22Rv1 (cell line): ENCODE measurements at regions not wholly inside any gene's neighbourhood (a gene's known extent, or its start where the extent isn't known, plus 50 kb on each side); places are given as distances from the start of the nearest gene placed in this dataset.

ENCODE experiments used
- H3K27ac ChIP-seq: fragments of 450-650 bp; 2 replicates; pipeline ENCODE4 v1.5.1; 2017
- ZFX ChIP-seq: fragments of 450-650 bp; IDR thresholded peaks from 2 replicates; pipeline ENCODE4 v1.6.1; 2017; ENCODE audit warnings: antibody characterized with exemption, borderline replicate concordance
- TF ChIP-seq, protein P1 (sequence below): fragments of 450-650 bp; IDR thresholded peaks from 2 replicates; pipeline ENCODE4 v1.5.1; 2017; ENCODE audit warnings: mild to moderate bottlenecking

GRCh38 chr18:40944576-40944975, 1010.5 kb upstream of the PIK3C3 start:
- TF ChIP-seq, protein P1, sequence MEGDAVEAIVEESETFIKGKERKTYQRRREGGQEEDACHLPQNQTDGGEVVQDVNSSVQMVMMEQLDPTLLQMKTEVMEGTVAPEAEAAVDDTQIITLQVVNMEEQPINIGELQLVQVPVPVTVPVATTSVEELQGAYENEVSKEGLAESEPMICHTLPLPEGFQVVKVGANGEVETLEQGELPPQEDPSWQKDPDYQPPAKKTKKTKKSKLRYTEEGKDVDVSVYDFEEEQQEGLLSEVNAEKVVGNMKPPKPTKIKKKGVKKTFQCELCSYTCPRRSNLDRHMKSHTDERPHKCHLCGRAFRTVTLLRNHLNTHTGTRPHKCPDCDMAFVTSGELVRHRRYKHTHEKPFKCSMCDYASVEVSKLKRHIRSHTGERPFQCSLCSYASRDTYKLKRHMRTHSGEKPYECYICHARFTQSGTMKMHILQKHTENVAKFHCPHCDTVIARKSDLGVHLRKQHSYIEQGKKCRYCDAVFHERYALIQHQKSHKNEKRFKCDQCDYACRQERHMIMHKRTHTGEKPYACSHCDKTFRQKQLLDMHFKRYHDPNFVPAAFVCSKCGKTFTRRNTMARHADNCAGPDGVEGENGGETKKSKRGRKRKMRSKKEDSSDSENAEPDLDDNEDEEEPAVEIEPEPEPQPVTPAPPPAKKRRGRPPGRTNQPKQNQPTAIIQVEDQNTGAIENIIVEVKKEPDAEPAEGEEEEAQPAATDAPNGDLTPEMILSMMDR, result no peak
- TF ChIP-seq ZFX, result no peak
- H3K27ac ChIP-seq, result no peak overlapping the region

GRCh38 chr18:40939656-40940515, 1015.1 kb upstream of the PIK3C3 start:
- no peak for TF ChIP-seq ZFX
- TF ChIP-seq, protein P1, result no peak
- H3K27ac ChIP-seq, result no peak overlapping the region

- H3K27ac ChIP-seq, result no peak overlapping the region
- TF ChIP-seq, protein P1, result no peak
- TF ChIP-seq ZFX, result no peak
These were observed 1016.4 kb upstream of the PIK3C3 start for GRCh38 chr18:40938615-40939014.

- TF ChIP-seq, protein P1, result no peak
- no peak for TF ChIP-seq ZFX
- no peak overlapping the region for H3K27ac ChIP-seq
These were observed 1017.6 kb upstream of the PIK3C3 start for GRCh38 chr18:40937386-40937785.

- no peak overlapping the region for H3K27ac ChIP-seq
- no peak for TF ChIP-seq ZFX
- TF ChIP-seq, protein P1, result peak; percentile 70
These were observed 1019.6 kb upstream of the PIK3C3 start for GRCh38 chr18:40935423-40935822.

DNA sequence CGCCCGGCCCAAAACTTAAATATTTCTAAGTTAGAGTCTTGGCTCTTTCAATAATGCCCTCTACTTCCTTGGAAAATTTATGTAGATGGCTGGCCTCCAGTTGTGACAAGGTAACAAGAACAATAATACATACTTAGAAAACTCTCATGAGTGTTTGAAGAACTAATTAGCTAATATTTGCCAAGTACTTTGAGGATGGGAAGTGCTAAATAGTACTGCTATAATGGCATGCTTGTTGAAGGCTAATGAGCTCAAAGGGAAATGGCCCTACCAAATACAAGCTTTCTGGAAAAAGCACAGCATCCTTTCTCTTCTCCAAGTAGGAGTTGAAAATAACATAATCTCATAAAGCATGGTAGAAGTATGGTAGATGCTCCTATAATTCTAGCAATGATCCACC, 1022.2 kb upstream of the PIK3C3 start:
- TF ChIP-seq, protein P1, result no peak
- TF ChIP-seq ZFX, result no peak

DNA sequence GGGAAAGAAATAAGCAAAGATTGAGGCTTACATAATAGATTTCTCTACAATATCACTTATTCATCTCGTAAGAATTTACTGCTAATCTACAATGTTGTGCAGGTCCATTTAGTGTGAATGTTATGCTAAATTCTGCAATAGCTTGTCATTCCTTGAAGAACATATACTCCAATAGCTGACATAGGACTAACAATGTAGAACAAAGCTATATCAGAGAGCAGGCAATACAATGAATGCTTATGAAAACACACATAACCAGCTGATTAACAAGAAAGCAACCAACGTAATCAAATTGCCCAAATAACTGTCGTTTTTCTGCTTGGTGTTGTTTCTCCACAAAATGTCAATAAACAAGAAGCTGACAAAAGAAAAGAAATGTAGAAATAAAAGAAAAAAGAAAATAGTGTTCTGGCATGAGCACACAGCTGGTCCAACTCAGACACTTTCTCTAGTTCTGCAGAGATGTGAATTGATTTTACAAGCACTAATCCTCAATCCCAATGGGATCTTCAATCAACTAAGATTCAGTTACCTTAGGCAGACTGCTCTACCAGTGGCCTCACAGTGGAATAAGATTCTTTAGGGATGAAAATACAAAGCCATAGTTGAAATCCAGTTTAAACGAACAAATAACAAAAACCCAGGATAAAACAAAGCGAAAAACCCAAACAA, 1024.7 kb upstream of the PIK3C3 start:
- TF ChIP-seq, protein P1, result no peak
- TF ChIP-seq ZFX, result no peak
- H3K27ac ChIP-seq, result no peak overlapping the region

More for the DNA sequence above, 1022.2 kb upstream of the PIK3C3 start:
- no peak overlapping the region for H3K27ac ChIP-seq
